OCI-LY1 (cell line): ENCODE measurements at regions not wholly inside any gene's neighbourhood (a gene's known extent, or its start where the extent isn't known, plus 50 kb on each side); places are given as distances from the start of the nearest gene placed in this dataset.

Experiments
- H2AFZ ChIP-seq: fragments of 200-600 bp; sonication (generic), shearing (Covaris generic); 2 replicates; pipeline ENCODE4 v1.6.0; 2014; ENCODE audit warnings: antibody characterized with exemption, mild to moderate bottlenecking, low read length
- H3F3A ChIP-seq: fragments of 200-600 bp; sonication (generic), shearing (Covaris generic); 2 replicates; pipeline ENCODE4 v1.6.0; 2014; ENCODE audit warnings: mild to moderate bottlenecking, antibody characterized with exemption, low read length, moderate library complexity; ENCODE audit not compliant: insufficient read depth
- H3K27ac ChIP-seq: fragments of 200-600 bp; sonication (generic); 2 replicates; pipeline ENCODE4 v1.5.1; 2014; ENCODE audit warnings: low read length, mixed run types, mild to moderate bottlenecking, low read depth; ENCODE audit not compliant: poor library complexity, severe bottlenecking
- H3K27me3 ChIP-seq: fragments of 200-600 bp; sonication (generic); 2 replicates; pipeline ENCODE4 v1.6.0; 2014; ENCODE audit warnings: antibody characterized with exemption, mild to moderate bottlenecking, low read length, moderate library complexity; ENCODE audit not compliant: insufficient read depth
- H3K36me3 ChIP-seq: fragments of 200-600 bp; sonication (generic); 2 replicates; pipeline ENCODE4 v1.6.1; 2014; ENCODE audit warnings: mild to moderate bottlenecking, antibody characterized with exemption, low read length, moderate library complexity, mixed read lengths; ENCODE audit not compliant: insufficient read depth
- H3K4me1 ChIP-seq: fragments of 200-600 bp; sonication (generic); 2 replicates; pipeline ENCODE4 v1.5.1; 2014; ENCODE audit warnings: mild to moderate bottlenecking, low read length, moderate library complexity; ENCODE audit not compliant: insufficient read depth, severe bottlenecking
- H3K4me2 ChIP-seq: fragments of 200-600 bp; sonication (generic), shearing (Covaris generic); 2 replicates; pipeline ENCODE4 v1.6.1; 2014; ENCODE audit warnings: low read length
- H3K4me3 ChIP-seq: fragments of 200-600 bp; sonication (generic); 2 replicates; pipeline ENCODE4 v1.5.1; 2014; ENCODE audit warnings: low read length, low read depth, mild to moderate bottlenecking, mixed read lengths; ENCODE audit not compliant: poor library complexity, severe bottlenecking
- H3K79me2 ChIP-seq: fragments of 200-600 bp; shearing (Covaris generic); 2 replicates; pipeline ENCODE4 v1.6.1; 2016; ENCODE audit warnings: mixed run types, low read length, mixed read lengths; ENCODE audit not compliant: insufficient read depth
- H3K9ac ChIP-seq: fragments of 200-600 bp; sonication (generic), shearing (Covaris generic); 2 replicates; pipeline ENCODE4 v1.6.1; 2014; ENCODE audit warnings: mild to moderate bottlenecking, low read length, mixed read lengths
- H3K9me2 ChIP-seq: fragments of 200-600 bp; sonication (generic), shearing (Covaris generic); 2 replicates; pipeline ENCODE4 v1.6.1; 2014; ENCODE audit warnings: low read depth, mild to moderate bottlenecking, low read length, mixed read lengths
- H3K9me3 ChIP-seq: fragments of 200-600 bp; shearing (Covaris generic); 2 replicates; pipeline ENCODE4 v1.6.1; 2014; ENCODE audit warnings: low read length, mixed read lengths
- H4K20me1 ChIP-seq: fragments of 200-600 bp; sonication (generic), shearing (Covaris generic); 2 replicates; pipeline ENCODE4 v1.6.0; 2016; ENCODE audit warnings: mild to moderate bottlenecking, low read length; ENCODE audit not compliant: insufficient read depth
- EZH2 ChIP-seq: fragments of 200-600 bp; sonication (generic), shearing (Covaris generic); IDR thresholded peaks from 2 replicates; pipeline ENCODE4 v1.8.0; 2017; ENCODE audit warnings: borderline replicate concordance, mixed run types, mild to moderate bottlenecking, antibody characterized with exemption, low read length, moderate library complexity, mixed read lengths
- TF ChIP-seq, protein P1 (sequence below): fragments of 200-600 bp; sonication (generic), shearing (Covaris generic); IDR thresholded peaks from 2 replicates; pipeline ENCODE4 v1.5.1; 2017; ENCODE audit warnings: mild to moderate bottlenecking, antibody characterized with exemption, low read length, moderate library complexity, mixed read lengths

DNA sequence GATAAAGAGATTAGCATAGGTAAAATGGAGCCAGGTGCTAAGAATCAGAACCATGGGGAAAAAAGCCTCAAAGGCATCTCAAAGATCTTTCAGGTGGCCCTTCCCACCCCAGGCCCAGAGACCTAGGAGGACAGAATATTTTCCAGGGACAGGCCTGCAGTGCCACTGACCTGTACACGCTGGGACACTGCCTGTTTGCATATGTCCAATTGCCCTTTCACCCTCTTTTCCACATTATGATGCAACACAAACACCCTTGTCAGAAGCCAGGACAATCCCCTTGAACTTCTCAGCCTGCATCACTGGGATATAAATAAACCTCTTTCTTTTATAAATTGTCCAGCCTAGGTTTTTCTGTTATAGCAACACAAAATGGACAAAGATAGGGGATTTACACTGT lies 419.1 kb downstream of the TRIB2 start:
- no peak for TF ChIP-seq EZH2
- TF ChIP-seq, protein P1, sequence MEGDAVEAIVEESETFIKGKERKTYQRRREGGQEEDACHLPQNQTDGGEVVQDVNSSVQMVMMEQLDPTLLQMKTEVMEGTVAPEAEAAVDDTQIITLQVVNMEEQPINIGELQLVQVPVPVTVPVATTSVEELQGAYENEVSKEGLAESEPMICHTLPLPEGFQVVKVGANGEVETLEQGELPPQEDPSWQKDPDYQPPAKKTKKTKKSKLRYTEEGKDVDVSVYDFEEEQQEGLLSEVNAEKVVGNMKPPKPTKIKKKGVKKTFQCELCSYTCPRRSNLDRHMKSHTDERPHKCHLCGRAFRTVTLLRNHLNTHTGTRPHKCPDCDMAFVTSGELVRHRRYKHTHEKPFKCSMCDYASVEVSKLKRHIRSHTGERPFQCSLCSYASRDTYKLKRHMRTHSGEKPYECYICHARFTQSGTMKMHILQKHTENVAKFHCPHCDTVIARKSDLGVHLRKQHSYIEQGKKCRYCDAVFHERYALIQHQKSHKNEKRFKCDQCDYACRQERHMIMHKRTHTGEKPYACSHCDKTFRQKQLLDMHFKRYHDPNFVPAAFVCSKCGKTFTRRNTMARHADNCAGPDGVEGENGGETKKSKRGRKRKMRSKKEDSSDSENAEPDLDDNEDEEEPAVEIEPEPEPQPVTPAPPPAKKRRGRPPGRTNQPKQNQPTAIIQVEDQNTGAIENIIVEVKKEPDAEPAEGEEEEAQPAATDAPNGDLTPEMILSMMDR: no peak
- H3K4me1 ChIP-seq: no peaks in the 10 kb centered on the region
- H3K9me3 ChIP-seq: no peaks in the 10 kb centered on the region
- H3K4me3 ChIP-seq: no peak overlapping the region
- H3K4me2 ChIP-seq: no peak overlapping the region
- H2AFZ ChIP-seq: no peak overlapping the region
- no peaks in the 10 kb centered on the region for H3K79me2 ChIP-seq
- no peaks in the 10 kb centered on the region for H3K36me3 ChIP-seq
- no peak overlapping the region for H3K27ac ChIP-seq
- no peaks in the 10 kb centered on the region for H3K27me3 ChIP-seq
- H3K9ac ChIP-seq: no peak overlapping the region
- no peaks in the 10 kb centered on the region for H3F3A ChIP-seq
- no peaks in the 10 kb centered on the region for H3K9me2 ChIP-seq
- H4K20me1 ChIP-seq: no peaks in the 10 kb centered on the region

DNA sequence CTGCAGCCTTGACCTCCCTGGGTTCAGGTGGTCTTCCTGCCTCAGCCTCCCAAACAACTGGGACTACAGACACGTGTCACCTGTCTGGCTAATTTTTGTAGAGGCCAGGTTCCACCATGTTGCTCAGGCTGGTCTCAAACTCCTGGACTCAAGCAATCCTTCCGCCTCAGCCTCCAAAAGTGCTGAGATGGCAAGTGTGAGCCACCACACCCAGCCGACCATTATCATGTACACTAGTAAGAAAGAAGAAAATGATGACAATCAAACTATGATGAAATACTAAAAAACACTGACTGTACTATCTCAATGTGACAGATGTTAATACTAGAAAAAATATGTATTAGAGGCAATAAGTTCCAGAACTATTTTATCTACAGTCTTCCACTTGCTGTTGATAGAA lies 420.9 kb downstream of the TRIB2 start:
- Histone ChIP-seq H3F3A (no peaks in the 10 kb centered on the region), H3K27ac (no peak overlapping the region), H3K9me3 (no peaks in the 10 kb centered on the region), H3K9me2 (no peaks in the 10 kb centered on the region), H4K20me1 (no peaks in the 10 kb centered on the region), H3K27me3 (no peaks in the 10 kb centered on the region), H2AFZ (no peak overlapping the region), H3K4me3 (no peak overlapping the region), H3K9ac (no peak overlapping the region), H3K36me3 (no peaks in the 10 kb centered on the region), H3K4me1 (no peaks in the 10 kb centered on the region), H3K79me2 (no peaks in the 10 kb centered on the region), H3K4me2 (no peak overlapping the region)
- TF ChIP-seq, protein P1: no peak
- TF ChIP-seq EZH2: no peak

DNA sequence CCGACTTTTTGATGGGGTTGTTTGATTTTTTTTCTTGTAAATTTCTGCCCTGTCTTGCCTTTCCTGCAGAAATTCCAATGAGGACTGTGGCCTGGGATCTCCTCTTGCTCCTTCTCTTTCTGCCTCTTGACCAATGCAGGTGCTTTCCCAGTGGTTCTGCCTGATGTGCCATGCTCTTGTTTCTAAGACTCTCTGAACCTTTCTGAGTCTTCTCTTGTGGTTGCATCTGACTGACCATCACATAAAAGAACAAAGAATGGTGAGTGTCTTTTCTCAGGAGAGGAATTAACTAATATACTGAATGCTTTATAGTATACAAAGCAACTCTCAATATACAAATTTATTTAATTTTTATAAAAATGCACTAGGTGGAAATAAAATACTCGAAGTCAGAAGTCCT lies 424.6 kb downstream of the TRIB2 start:
- Histone ChIP-seq H3K9me3 (no peaks in the 10 kb centered on the region), H2AFZ (no peak overlapping the region), H4K20me1 (no peaks in the 10 kb centered on the region), H3K4me1 (no peaks in the 10 kb centered on the region), H3K27ac (no peak overlapping the region), H3K27me3 (no peaks in the 10 kb centered on the region), H3K9ac (no peak overlapping the region), H3F3A (no peaks in the 10 kb centered on the region), H3K9me2 (no peaks in the 10 kb centered on the region), H3K79me2 (no peaks in the 10 kb centered on the region), H3K36me3 (no peaks in the 10 kb centered on the region), H3K4me3 (no peak overlapping the region), H3K4me2 (no peak overlapping the region)
- no peak for TF ChIP-seq EZH2
- TF ChIP-seq, protein P1: no peak
